ENCODE measurements at regions not wholly inside any gene's neighbourhood (a gene's known extent, or its start where the extent isn't known, plus 50 kb on each side); places are given as distances from the start of the nearest gene placed in this dataset.
A peak's percentile ranks its signal among the peaks of the same experiment; 100 is the strongest.

GRCh38 chr1:187794561-187794960 lies 965.8 kb downstream of the PLA2G4A start:
- H3K4me3 ChIP-seq (ENCODE audit: low read length), result no peak overlapping the region
- DNase-seq (ENCODE audit: low read depth), result peak; percentile 51
- TF ChIP-seq CTCF (conservative IDR thresholded peaks at IDR 0.05; ENCODE audit: low read depth, low read length), result no peak

GRCh38 chr1:187809549-187809948 lies 980.8 kb downstream of the PLA2G4A start:
- no peak for TF ChIP-seq CTCF (conservative IDR thresholded peaks at IDR 0.05; ENCODE audit: low read depth, low read length)
- no peak for DNase-seq (ENCODE audit: low read depth)
- no peak overlapping the region for H3K4me3 ChIP-seq (ENCODE audit: low read length)

GRCh38 chr1:187816646-187817045 lies 987.9 kb downstream of the PLA2G4A start:
- H3K4me3 ChIP-seq (ENCODE audit: low read length), result no peak overlapping the region
- no peak for TF ChIP-seq CTCF (conservative IDR thresholded peaks at IDR 0.05; ENCODE audit: low read depth, low read length)
- DNase-seq (ENCODE audit: low read depth), result no peak

- no peak for DNase-seq (ENCODE audit: low read depth)
- TF ChIP-seq CTCF (conservative IDR thresholded peaks at IDR 0.05; ENCODE audit: low read depth, low read length), result no peak
- no peak overlapping the region for H3K4me3 ChIP-seq (ENCODE audit: low read length)
These were observed 989.0 kb downstream of the PLA2G4A start for GRCh38 chr1:187817782-187818181.

GRCh38 chr1:187819086-187819485 lies 990.3 kb downstream of the PLA2G4A start:
- no peak overlapping the region for H3K4me3 ChIP-seq (ENCODE audit: low read length)
- no peak for DNase-seq (ENCODE audit: low read depth)
- TF ChIP-seq CTCF (conservative IDR thresholded peaks at IDR 0.05; ENCODE audit: low read depth, low read length), result no peak

- H3K4me3 ChIP-seq (ENCODE audit: low read length), result no peak overlapping the region
- DNase-seq (ENCODE audit: low read depth), result no peak
- TF ChIP-seq CTCF (conservative IDR thresholded peaks at IDR 0.05; ENCODE audit: low read depth, low read length), result no peak
These were observed 1007.8 kb downstream of the PLA2G4A start for GRCh38 chr1:187836557-187836956.

GRCh38 chr1:187837787-187838186 lies 1009.0 kb downstream of the PLA2G4A start:
- no peak overlapping the region for H3K4me3 ChIP-seq (ENCODE audit: low read length)
- DNase-seq (ENCODE audit: low read depth), result no peak
- no peak for TF ChIP-seq CTCF (conservative IDR thresholded peaks at IDR 0.05; ENCODE audit: low read depth, low read length)

All from retinal pigment epithelial cell (primary cell).